Lung (tissue), 11 donors: ENCODE measurements at regions not wholly inside any gene's neighbourhood (a gene's known extent, or its start where the extent isn't known, plus 50 kb on each side); places are given as distances from the start of the nearest gene placed in this dataset.

Source experiments
- ATAC-seq: fragments of 200-7000 bp; cut with Tn5 transposase; one replicate; pipeline ENCODE4 v1.9.1; 2020; ENCODE audit warnings: moderate number of reproducible peaks; ENCODE audit not compliant: insufficient read depth, low FRiP score
- DNase-seq, 3 donors: peaks; one replicate each; pipeline ENCODE4 v3.0.0-alpha.2; 2013 to 2017
- H3K27ac ChIP-seq, 2 donors: one replicate each; pipeline ENCODE4 v1.5.1; 2013; ENCODE audit warnings: mild to moderate bottlenecking in 2 of 2, moderate library complexity in 2 of 2, control low read depth in 1 of 2, inconsistent platforms in 1 of 2, low read depth in 1 of 2, low read length in 1 of 2
- H3K27me3 ChIP-seq, 3 donors: one replicate each; pipeline ENCODE4 v1.5.1; 2013; ENCODE audit warnings: low read length in 2 of 3; ENCODE audit not compliant: control insufficient read depth in 3 of 3, insufficient read depth in 3 of 3
- H3K36me3 ChIP-seq, 4 donors: one replicate each; pipeline ENCODE4 v1.5.1; 2013; ENCODE audit warnings: low read length in 4 of 4, mild to moderate bottlenecking in 1 of 4, moderate library complexity in 1 of 4; ENCODE audit not compliant: control insufficient read depth in 4 of 4, insufficient read depth in 4 of 4
- H3K4me1 ChIP-seq, 5 donors: one replicate each; pipeline ENCODE4 v1.5.1; 2013; ENCODE audit warnings: low read length in 5 of 5, mild to moderate bottlenecking in 2 of 5, moderate library complexity in 1 of 5; ENCODE audit not compliant: control insufficient read depth in 5 of 5, insufficient read depth in 5 of 5
- H3K4me3 ChIP-seq: one replicate; pipeline ENCODE4 v1.5.1; 2013; ENCODE audit warnings: mild to moderate bottlenecking, control low read depth, moderate library complexity
- H3K9ac ChIP-seq, 2 donors: one replicate each; pipeline ENCODE4 v1.5.1; 2013; ENCODE audit warnings: low read length in 2 of 2, control low read depth in 1 of 2; ENCODE audit not compliant: insufficient read depth in 1 of 2
- H3K9me3 ChIP-seq, 4 donors: one replicate each; pipeline ENCODE4 v1.5.1; 2013; ENCODE audit warnings: low read length in 3 of 4, mild to moderate bottlenecking in 1 of 4, moderate library complexity in 1 of 4; ENCODE audit not compliant: control insufficient read depth in 4 of 4, insufficient read depth in 3 of 4
- WGBS, 2 donors: extraction: QIAGEN DNeasy Blood & Tissue Kit; methylation state at CpG; one replicate each; pipeline ENCODE4 v1.1.7; 2013; 5-methylcytosine and 5-hydroxymethylcytosine counted together
- TF ChIP-seq, protein P1 (sequence below): IDR thresholded peaks from 2 replicates; pipeline ENCODE4 v1.5.1; 2012; ENCODE audit warnings: mild to moderate bottlenecking; ENCODE audit errors: control extremely low read depth, extremely low read depth
- donor health status: control.
- donor health status: control.
- donor health status: Bipolar disorder and iron deficiency.
- donor health status: healthy.
- donor health status: DM: yes; HTN: yes; CAD: no.

GRCh38 chr9:88897081-88897480 is 94.2 kb upstream of the S1PR3 start:
- peaks cover 0 to 8% (median 0%) of the 10 kb centered on the region in 5 donors for H3K4me1 ChIP-seq

GRCh38 chr9:88898039-88898720 is 93.1 kb upstream of the S1PR3 start:
- WGBS, 2 donors = 59 to 71% methylated on average over 5 of the region's 5 CpGs

More at GRCh38 chr9:88897081-88897480, 94.2 kb upstream of the S1PR3 start:
- TF ChIP-seq, protein P1, sequence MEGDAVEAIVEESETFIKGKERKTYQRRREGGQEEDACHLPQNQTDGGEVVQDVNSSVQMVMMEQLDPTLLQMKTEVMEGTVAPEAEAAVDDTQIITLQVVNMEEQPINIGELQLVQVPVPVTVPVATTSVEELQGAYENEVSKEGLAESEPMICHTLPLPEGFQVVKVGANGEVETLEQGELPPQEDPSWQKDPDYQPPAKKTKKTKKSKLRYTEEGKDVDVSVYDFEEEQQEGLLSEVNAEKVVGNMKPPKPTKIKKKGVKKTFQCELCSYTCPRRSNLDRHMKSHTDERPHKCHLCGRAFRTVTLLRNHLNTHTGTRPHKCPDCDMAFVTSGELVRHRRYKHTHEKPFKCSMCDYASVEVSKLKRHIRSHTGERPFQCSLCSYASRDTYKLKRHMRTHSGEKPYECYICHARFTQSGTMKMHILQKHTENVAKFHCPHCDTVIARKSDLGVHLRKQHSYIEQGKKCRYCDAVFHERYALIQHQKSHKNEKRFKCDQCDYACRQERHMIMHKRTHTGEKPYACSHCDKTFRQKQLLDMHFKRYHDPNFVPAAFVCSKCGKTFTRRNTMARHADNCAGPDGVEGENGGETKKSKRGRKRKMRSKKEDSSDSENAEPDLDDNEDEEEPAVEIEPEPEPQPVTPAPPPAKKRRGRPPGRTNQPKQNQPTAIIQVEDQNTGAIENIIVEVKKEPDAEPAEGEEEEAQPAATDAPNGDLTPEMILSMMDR = no peak
- no peak overlapping the region for H3K4me3 ChIP-seq
- H3K9ac ChIP-seq = no peak overlapping the region
- H3K9me3 ChIP-seq = no peaks in the 10 kb centered on the region
- H3K27me3 ChIP-seq = no peaks in the 10 kb centered on the region
- no peak overlapping the region for H3K27ac ChIP-seq
- no peaks in the 10 kb centered on the region for H3K36me3 ChIP-seq
- DNase-seq (no peak), ATAC-seq (no peak)

DNA sequence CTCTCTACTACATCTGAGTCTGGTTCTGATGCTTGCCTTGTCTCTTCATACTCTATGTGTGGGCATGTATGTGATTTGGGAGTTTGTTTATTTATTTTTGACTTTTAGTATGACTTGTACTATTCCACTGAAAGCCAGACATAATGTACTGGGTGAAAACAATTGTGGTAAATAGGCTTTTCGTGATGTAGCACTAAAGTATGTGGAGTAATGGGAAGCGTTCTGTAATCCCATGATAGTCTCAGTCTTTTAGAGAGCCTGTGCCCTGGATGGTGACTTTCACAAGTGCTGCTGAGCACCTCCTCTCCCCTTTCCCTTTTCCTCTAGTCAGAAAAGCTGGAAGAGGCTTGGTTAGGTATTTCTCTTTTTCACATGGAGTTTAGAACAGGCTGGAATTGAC is 85.8 kb upstream of the S1PR3 start:
- Histone ChIP-seq H3K36me3 (no peaks in the 10 kb centered on the region), H3K4me3 (no peak overlapping the region), H3K9ac (no peak overlapping the region), H3K9me3 (no peaks in the 10 kb centered on the region), H3K27me3 (no peaks in the 10 kb centered on the region), H3K4me1 (no peaks in the 10 kb centered on the region), H3K27ac (no peak overlapping the region)
- no peak for DNase-seq
- TF ChIP-seq, protein P1 = no peak
- no peak for ATAC-seq
- WGBS, 2 donors = 87 to 89% methylated on average over 2 of the region's 2 CpGs

More at GRCh38 chr9:88898039-88898720, 93.1 kb upstream of the S1PR3 start:
- no peak for ATAC-seq
- no peaks in the 10 kb centered on the region for H3K27me3 ChIP-seq
- no peak overlapping the region for H3K4me3 ChIP-seq
- TF ChIP-seq, protein P1 = no peak
- no peak overlapping the region for H3K27ac ChIP-seq
- no peak overlapping the region for H3K9ac ChIP-seq
- no peaks in the 10 kb centered on the region for H3K4me1 ChIP-seq
- DNase-seq = no peak
- no peaks in the 10 kb centered on the region for H3K9me3 ChIP-seq
- no peaks in the 10 kb centered on the region for H3K36me3 ChIP-seq

- DNase-seq (no peak), ATAC-seq (no peak)
- Histone ChIP-seq H3K27me3 (no peaks in the 10 kb centered on the region), H3K4me3 (no peak overlapping the region), H3K36me3 (no peaks in the 10 kb centered on the region), H3K9ac (no peak overlapping the region), H3K27ac (no peak overlapping the region), H3K9me3 (peaks cover 0 to 12% (median 3%) of the 10 kb centered on the region in 4 donors), H3K4me1 (peaks cover 0 to 7% (median 0%) of the 10 kb centered on the region in 5 donors)
- TF ChIP-seq, protein P1 = no peak
- 79 to 80% methylated on average over 2 of the region's 2 CpGs for WGBS, 2 donors
These were observed 75.4 kb upstream of the S1PR3 start for GRCh38 chr9:88915916-88916315.
